ENCODE measurements at regions not wholly inside any gene's neighbourhood (a gene's known extent, or its start where the extent isn't known, plus 50 kb on each side); places are given as distances from the start of the nearest gene placed in this dataset.

DNA sequence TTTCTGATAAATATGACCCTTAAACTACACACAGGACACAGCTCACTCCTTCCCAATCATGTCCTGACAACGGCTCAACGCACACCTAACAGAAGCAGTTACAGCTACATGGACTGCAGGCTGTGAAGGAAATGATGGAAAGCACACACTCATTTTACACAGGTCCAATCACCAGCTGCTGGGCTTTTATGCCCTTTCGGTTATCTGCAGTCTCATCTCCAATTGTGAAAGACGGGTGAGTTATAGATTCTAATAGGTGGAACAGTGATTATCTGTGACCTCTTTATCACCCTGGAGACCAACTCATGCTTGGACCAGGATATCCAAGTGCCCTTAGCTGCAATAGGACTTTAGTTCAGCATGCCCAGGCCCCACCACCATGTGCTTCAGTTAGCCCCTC is 110.4 kb upstream of the CREB1 start:
- no peaks in the 10 kb centered on the region for H3K9me3 Mint-ChIP-seq (ENCODE audit: low read depth)
- H3K27ac Mint-ChIP-seq (ENCODE audit: unreplicated experiment), result no peak overlapping the region
- DNase-seq (ENCODE audit: low spot score), result no peak
- peaks cover 6% of the 10 kb centered on the region for H3K4me1 Mint-ChIP-seq (ENCODE audit: low read depth)
- no peaks in the 10 kb centered on the region for H3K36me3 Mint-ChIP-seq (ENCODE audit: low read depth)
- no peaks in the 10 kb centered on the region for H3K27me3 Mint-ChIP-seq (ENCODE audit: low read depth)
- TF ChIP-seq, protein P1, sequence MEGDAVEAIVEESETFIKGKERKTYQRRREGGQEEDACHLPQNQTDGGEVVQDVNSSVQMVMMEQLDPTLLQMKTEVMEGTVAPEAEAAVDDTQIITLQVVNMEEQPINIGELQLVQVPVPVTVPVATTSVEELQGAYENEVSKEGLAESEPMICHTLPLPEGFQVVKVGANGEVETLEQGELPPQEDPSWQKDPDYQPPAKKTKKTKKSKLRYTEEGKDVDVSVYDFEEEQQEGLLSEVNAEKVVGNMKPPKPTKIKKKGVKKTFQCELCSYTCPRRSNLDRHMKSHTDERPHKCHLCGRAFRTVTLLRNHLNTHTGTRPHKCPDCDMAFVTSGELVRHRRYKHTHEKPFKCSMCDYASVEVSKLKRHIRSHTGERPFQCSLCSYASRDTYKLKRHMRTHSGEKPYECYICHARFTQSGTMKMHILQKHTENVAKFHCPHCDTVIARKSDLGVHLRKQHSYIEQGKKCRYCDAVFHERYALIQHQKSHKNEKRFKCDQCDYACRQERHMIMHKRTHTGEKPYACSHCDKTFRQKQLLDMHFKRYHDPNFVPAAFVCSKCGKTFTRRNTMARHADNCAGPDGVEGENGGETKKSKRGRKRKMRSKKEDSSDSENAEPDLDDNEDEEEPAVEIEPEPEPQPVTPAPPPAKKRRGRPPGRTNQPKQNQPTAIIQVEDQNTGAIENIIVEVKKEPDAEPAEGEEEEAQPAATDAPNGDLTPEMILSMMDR (IDR thresholded peaks at IDR 0.05), result no peak
- H3K4me3 Mint-ChIP-seq (ENCODE audit: unreplicated experiment), result no peak overlapping the region

DNA sequence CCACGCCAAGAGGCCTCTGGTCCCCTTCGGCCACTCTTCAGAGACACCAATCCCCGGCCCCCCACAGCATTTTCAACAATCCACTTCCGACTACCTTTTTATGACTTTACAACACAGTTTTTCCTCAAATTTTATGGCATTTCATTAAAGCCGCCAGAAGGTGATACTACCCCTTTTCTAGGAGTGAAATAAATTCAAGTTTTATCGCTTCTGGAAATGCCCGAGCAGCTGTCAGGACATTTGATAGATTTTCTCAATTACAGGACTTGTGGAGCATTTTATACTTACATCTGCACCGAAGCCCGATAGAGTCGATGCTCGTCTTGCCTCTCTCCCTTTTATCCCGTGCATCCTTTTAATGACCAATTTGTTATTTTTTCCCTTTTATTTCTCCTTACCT is 108.1 kb upstream of the CREB1 start:
- DNase-seq (ENCODE audit: low spot score), result no peak
- H3K4me1 Mint-ChIP-seq (ENCODE audit: low read depth), result peaks cover 6% of the 10 kb centered on the region

DNA sequence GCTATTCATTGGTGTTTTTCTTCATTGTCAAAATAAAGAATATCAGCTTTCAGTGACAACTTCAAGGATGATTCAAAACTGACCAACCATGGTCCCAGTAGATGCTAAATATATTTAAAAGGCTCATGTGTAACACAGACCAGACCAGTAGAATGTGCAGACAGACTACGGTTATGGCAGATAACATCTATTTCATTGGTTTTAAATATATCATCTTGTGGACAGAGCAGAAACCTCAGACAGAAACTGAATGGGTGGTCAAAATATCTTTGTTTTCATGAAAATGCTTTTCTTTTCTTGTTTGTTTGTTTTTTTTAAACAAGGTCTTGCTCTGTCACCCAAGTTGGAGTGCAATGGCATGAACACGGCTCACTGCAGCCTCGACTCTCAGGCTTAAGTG is 107.4 kb upstream of the CREB1 start:
- TF ChIP-seq, protein P1 (IDR thresholded peaks at IDR 0.05), result no peak
- Mint-ChIP-seq H3K4me1 (ENCODE audit: low read depth) (peaks cover 6% of the 10 kb centered on the region), H3K4me3 (ENCODE audit: unreplicated experiment) (no peak overlapping the region), H3K9me3 (ENCODE audit: low read depth) (no peaks in the 10 kb centered on the region), H3K27me3 (ENCODE audit: low read depth) (no peaks in the 10 kb centered on the region), H3K27ac (ENCODE audit: unreplicated experiment) (no peak overlapping the region), H3K36me3 (ENCODE audit: low read depth) (no peaks in the 10 kb centered on the region)
- DNase-seq (ENCODE audit: low spot score), result no peak

More for the DNA sequence above, 108.1 kb upstream of the CREB1 start:
- H3K27ac Mint-ChIP-seq (ENCODE audit: unreplicated experiment), result no peak overlapping the region
- H3K27me3 Mint-ChIP-seq (ENCODE audit: low read depth), result no peaks in the 10 kb centered on the region
- TF ChIP-seq, protein P1 (IDR thresholded peaks at IDR 0.05), result no peak
- H3K4me3 Mint-ChIP-seq (ENCODE audit: unreplicated experiment), result no peak overlapping the region
- H3K9me3 Mint-ChIP-seq (ENCODE audit: low read depth), result no peaks in the 10 kb centered on the region
- H3K36me3 Mint-ChIP-seq (ENCODE audit: low read depth), result no peaks in the 10 kb centered on the region

DNA sequence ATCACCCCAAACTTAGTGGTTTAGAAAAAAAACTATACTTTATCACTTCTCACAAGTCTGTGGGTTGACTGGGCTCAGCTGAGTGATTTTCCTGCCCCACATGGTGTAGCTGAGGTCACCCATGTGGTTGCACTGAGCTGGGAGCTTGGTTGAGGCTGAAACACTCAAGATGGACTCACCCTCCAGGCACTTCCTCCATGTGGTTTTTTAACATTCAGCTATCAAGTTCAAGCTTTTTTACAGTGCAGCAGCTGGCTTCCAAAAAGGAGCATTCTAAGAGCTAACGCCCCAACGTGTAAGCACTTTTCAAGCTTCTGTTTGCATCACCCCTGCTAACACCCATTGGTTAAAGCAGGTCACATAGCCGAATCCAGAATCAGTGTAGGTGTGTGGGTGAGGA is 105.9 kb upstream of the CREB1 start:
- Mint-ChIP-seq H3K4me3 (ENCODE audit: unreplicated experiment) (no peak overlapping the region), H3K9me3 (ENCODE audit: low read depth) (no peaks in the 10 kb centered on the region), H3K36me3 (ENCODE audit: low read depth) (no peaks in the 10 kb centered on the region), H3K27ac (ENCODE audit: unreplicated experiment) (no peak overlapping the region), H3K4me1 (ENCODE audit: low read depth) (peaks cover 6% of the 10 kb centered on the region), H3K27me3 (ENCODE audit: low read depth) (no peaks in the 10 kb centered on the region)
- no peak for DNase-seq (ENCODE audit: low spot score)
- TF ChIP-seq, protein P1 (IDR thresholded peaks at IDR 0.05), result no peak

DNA sequence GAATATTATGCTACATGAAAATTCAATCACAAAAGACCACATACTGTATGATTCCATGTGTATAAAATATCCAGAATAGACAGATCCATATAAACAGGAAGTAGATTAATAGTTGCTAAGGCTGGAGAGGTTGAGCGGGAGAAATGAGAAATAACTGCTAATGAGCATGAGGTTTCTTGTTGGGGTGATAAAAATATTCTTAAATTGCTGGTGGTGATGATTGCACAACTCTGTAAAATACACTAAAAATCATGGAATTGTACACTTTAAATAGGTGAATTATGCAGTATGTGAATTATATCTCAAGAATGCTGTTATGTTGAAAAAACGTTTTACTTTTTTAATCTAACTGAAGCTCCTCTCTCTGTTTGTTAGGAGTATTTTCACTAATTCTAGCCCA is 101.8 kb upstream of the CREB1 start:
- H3K27ac Mint-ChIP-seq (ENCODE audit: unreplicated experiment), result no peak overlapping the region
- TF ChIP-seq, protein P1 (IDR thresholded peaks at IDR 0.05), result no peak
- no peak overlapping the region for H3K4me3 Mint-ChIP-seq (ENCODE audit: unreplicated experiment)
- peaks cover 15% of the 10 kb centered on the region for H3K4me1 Mint-ChIP-seq (ENCODE audit: low read depth)
- no peaks in the 10 kb centered on the region for H3K9me3 Mint-ChIP-seq (ENCODE audit: low read depth)
- no peaks in the 10 kb centered on the region for H3K27me3 Mint-ChIP-seq (ENCODE audit: low read depth)
- no peak for DNase-seq (ENCODE audit: low spot score)
- H3K36me3 Mint-ChIP-seq (ENCODE audit: low read depth), result no peaks in the 10 kb centered on the region

All from chondrocyte (in vitro differentiated cells).